ENCODE measurements at regions not wholly inside any gene's neighbourhood (a gene's known extent, or its start where the extent isn't known, plus 50 kb on each side); places are given as distances from the start of the nearest gene placed in this dataset.

GRCh38 chr6:22145376-22145775 lies 151.5 kb downstream of the PRL start:
- no peak for DNase-seq (ENCODE audit: low spot score)
- TF ChIP-seq CTCF (IDR thresholded peaks at IDR 0.05; ENCODE audit: extremely low read depth, missing control alignments) = no peak

GRCh38 chr6:22145823-22146677 lies 150.8 kb downstream of the PRL start:
- TF ChIP-seq CTCF (IDR thresholded peaks at IDR 0.05; ENCODE audit: extremely low read depth, missing control alignments) = no peak
- DNase-seq (ENCODE audit: low spot score) = no peak

GRCh38 chr6:22146678-22146930 lies 150.2 kb downstream of the PRL start:
- no peak for TF ChIP-seq CTCF (IDR thresholded peaks at IDR 0.05; ENCODE audit: extremely low read depth, missing control alignments)
- no peak for DNase-seq (ENCODE audit: low spot score)

- DNase-seq (ENCODE audit: low spot score) = no peak
- no peak for TF ChIP-seq CTCF (IDR thresholded peaks at IDR 0.05; ENCODE audit: extremely low read depth, missing control alignments)
Measured at GRCh38 chr6:22146931-22147701, 149.7 kb downstream of the PRL start.

- TF ChIP-seq CTCF (IDR thresholded peaks at IDR 0.05; ENCODE audit: extremely low read depth, missing control alignments) = no peak
- DNase-seq (ENCODE audit: low spot score) = no peak
Measured at GRCh38 chr6:22147921-22148776, 148.7 kb downstream of the PRL start.

- no peak for DNase-seq (ENCODE audit: low spot score)
- TF ChIP-seq CTCF (IDR thresholded peaks at IDR 0.05; ENCODE audit: extremely low read depth, missing control alignments) = no peak
Measured at GRCh38 chr6:22149096-22149495, 147.7 kb downstream of the PRL start.
